ENCODE measurements at regions not wholly inside any gene's neighbourhood (a gene's known extent, or its start where the extent isn't known, plus 50 kb on each side); places are given as distances from the start of the nearest gene placed in this dataset.

DNA sequence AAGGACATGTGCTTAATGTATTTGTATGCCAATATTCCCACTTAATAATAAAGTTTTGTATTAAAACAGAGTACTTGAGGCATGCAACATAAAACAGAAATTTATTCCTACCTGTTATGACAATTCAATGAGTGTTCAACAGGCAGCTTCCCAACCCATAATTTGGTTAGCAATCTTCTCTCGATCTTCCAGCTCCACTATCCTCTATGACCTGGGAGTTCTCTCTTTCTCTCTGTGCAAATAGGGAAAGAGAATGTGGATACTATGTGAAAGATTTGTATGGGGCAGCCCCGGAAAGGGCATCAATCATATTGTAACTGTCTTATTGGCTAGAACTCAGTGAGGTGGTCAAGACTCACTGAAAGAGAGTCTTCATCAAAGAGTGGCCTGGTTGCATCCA lies 644.9 kb upstream of the PCDH20 start:
- BruUV-seq (replicated peaks): no TSS peak
- no peak for FAIRE-seq
- TF ChIP-seq TCF12 (IDR thresholded peaks at IDR 0.05; ENCODE audit: low read depth, low read length): no peak
- no peak for TF ChIP-seq GABPA (IDR thresholded peaks at IDR 0.05; ENCODE audit: low read depth)
- no peak for TF ChIP-seq POLR2A (IDR thresholded peaks at IDR 0.05; ENCODE audit: low read depth, low read length)
- TF ChIP-seq SMAD5 (IDR thresholded peaks at IDR 0.05; ENCODE audit: low read depth): no peak
- TF ChIP-seq, protein P1, sequence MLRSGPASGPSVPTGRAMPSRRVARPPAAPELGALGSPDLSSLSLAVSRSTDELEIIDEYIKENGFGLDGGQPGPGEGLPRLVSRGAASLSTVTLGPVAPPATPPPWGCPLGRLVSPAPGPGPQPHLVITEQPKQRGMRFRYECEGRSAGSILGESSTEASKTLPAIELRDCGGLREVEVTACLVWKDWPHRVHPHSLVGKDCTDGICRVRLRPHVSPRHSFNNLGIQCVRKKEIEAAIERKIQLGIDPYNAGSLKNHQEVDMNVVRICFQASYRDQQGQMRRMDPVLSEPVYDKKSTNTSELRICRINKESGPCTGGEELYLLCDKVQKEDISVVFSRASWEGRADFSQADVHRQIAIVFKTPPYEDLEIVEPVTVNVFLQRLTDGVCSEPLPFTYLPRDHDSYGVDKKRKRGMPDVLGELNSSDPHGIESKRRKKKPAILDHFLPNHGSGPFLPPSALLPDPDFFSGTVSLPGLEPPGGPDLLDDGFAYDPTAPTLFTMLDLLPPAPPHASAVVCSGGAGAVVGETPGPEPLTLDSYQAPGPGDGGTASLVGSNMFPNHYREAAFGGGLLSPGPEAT (IDR thresholded peaks at IDR 0.05; ENCODE audit: low read depth): no peak
- no peak for TF ChIP-seq SPI1 (IDR thresholded peaks at IDR 0.05; ENCODE audit: borderline replicate concordance, insufficient read depth, low read depth, low read length)
- TF ChIP-seq ESRRA (IDR thresholded peaks at IDR 0.05; ENCODE audit: low read length): no peak
- TF ChIP-seq, protein P2, sequence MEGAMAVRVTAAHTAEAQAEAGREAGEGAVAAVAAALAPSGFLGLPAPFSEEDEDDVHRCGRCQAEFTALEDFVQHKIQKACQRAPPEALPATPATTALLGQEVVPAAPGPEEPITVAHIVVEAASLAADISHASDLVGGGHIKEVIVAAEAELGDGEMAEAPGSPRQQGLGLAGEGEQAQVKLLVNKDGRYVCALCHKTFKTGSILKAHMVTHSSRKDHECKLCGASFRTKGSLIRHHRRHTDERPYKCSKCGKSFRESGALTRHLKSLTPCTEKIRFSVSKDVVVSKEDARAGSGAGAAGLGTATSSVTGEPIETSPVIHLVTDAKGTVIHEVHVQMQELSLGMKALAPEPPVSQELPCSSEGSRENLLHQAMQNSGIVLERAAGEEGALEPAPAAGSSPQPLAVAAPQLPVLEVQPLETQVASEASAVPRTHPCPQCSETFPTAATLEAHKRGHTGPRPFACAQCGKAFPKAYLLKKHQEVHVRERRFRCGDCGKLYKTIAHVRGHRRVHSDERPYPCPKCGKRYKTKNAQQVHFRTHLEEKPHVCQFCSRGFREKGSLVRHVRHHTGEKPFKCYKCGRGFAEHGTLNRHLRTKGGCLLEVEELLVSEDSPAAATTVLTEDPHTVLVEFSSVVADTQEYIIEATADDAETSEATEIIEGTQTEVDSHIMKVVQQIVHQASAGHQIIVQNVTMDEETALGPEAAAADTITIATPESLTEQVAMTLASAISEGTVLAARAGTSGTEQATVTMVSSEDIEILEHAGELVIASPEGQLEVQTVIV (IDR thresholded peaks at IDR 0.05; ENCODE audit: borderline replicate concordance, partially characterized antibody): no peak
- TF ChIP-seq, protein P3, sequence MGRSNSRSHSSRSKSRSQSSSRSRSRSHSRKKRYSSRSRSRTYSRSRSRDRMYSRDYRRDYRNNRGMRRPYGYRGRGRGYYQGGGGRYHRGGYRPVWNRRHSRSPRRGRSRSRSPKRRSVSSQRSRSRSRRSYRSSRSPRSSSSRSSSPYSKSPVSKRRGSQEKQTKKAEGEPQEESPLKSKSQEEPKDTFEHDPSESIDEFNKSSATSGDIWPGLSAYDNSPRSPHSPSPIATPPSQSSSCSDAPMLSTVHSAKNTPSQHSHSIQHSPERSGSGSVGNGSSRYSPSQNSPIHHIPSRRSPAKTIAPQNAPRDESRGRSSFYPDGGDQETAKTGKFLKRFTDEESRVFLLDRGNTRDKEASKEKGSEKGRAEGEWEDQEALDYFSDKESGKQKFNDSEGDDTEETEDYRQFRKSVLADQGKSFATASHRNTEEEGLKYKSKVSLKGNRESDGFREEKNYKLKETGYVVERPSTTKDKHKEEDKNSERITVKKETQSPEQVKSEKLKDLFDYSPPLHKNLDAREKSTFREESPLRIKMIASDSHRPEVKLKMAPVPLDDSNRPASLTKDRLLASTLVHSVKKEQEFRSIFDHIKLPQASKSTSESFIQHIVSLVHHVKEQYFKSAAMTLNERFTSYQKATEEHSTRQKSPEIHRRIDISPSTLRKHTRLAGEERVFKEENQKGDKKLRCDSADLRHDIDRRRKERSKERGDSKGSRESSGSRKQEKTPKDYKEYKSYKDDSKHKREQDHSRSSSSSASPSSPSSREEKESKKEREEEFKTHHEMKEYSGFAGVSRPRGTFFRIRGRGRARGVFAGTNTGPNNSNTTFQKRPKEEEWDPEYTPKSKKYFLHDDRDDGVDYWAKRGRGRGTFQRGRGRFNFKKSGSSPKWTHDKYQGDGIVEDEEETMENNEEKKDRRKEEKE (IDR thresholded peaks at IDR 0.05): no peak
- TF ChIP-seq PML (IDR thresholded peaks at IDR 0.05; ENCODE audit: low read length): no peak
- TF ChIP-seq, protein P4, sequence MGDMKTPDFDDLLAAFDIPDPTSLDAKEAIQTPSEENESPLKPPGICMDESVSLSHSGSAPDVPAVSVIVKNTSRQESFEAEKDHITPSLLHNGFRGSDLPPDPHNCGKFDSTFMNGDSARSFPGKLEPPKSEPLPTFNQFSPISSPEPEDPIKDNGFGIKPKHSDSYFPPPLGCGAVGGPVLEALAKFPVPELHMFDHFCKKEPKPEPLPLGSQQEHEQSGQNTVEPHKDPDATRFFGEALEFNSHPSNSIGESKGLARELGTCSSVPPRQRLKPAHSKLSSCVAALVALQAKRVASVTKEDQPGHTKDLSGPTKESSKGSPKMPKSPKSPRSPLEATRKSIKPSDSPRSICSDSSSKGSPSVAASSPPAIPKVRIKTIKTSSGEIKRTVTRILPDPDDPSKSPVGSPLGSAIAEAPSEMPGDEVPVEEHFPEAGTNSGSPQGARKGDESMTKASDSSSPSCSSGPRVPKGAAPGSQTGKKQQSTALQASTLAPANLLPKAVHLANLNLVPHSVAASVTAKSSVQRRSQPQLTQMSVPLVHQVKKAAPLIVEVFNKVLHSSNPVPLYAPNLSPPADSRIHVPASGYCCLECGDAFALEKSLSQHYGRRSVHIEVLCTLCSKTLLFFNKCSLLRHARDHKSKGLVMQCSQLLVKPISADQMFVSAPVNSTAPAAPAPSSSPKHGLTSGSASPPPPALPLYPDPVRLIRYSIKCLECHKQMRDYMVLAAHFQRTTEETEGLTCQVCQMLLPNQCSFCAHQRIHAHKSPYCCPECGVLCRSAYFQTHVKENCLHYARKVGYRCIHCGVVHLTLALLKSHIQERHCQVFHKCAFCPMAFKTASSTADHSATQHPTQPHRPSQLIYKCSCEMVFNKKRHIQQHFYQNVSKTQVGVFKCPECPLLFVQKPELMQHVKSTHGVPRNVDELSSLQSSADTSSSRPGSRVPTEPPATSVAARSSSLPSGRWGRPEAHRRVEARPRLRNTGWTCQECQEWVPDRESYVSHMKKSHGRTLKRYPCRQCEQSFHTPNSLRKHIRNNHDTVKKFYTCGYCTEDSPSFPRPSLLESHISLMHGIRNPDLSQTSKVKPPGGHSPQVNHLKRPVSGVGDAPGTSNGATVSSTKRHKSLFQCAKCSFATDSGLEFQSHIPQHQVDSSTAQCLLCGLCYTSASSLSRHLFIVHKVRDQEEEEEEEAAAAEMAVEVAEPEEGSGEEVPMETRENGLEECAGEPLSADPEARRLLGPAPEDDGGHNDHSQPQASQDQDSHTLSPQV (IDR thresholded peaks at IDR 0.05): no peak
- POLR2A ChIA-PET: no interaction called here
- H3K9ac ChIP-seq (ENCODE audit: control insufficient read depth, insufficient read depth, low read length): no peak overlapping the region
- SMC1A ChIA-PET (ENCODE audit: uncharacterized antibody, unreplicated experiment): no interaction called here
- H4K20me1 ChIP-seq (ENCODE audit: control insufficient read depth, insufficient read depth): no peaks in the 10 kb centered on the region
- H3K4me2 ChIP-seq (ENCODE audit: control insufficient read depth, insufficient read depth): no peak overlapping the region
- no peak overlapping the region for H3K27ac ChIP-seq (ENCODE audit: control insufficient read depth, insufficient read depth)
- CTCF ChIA-PET: no interaction called here
- no peak overlapping the region for H2AFZ ChIP-seq (ENCODE audit: control insufficient read depth, low read depth, low read length)
- H3K4me3 ChIP-seq: no peak overlapping the region
- WGBS (ENCODE audit: insufficient coverage, insufficient replicate concordance, low lambda C conversion rate, missing lambda C conversion rate): 44% methylated on average over 2 of the region's 2 CpGs
- no peaks in the 10 kb centered on the region for H3K4me1 ChIP-seq (ENCODE audit: control insufficient read depth, insufficient read depth, low read length)
- no peaks in the 10 kb centered on the region for H3K27me3 ChIP-seq (replicated peaks in 1 of 2; ENCODE audit: control insufficient read depth in 2 of 2, insufficient read depth in 2 of 2, low read length in 1 of 2)
- intact Hi-C loops (cut with micrococcal nuclease; ENCODE audit: unreplicated experiment) (no loop called here), in situ Hi-C loops (cut with MboI) (no loop called here)
- no peak for ATAC-seq
- RAD21 ChIA-PET (ENCODE audit: unreplicated experiment): no interaction called here
- DNase-seq (ENCODE audit: low read depth, low spot score): no peak
- H3K9me3 ChIP-seq (replicated peaks; ENCODE audit: control insufficient read depth, insufficient read depth, low read length): no peaks in the 10 kb centered on the region
- H3K79me2 ChIP-seq (ENCODE audit: control insufficient read depth, insufficient read depth, low read length): no peaks in the 10 kb centered on the region
- no peaks in the 10 kb centered on the region for H3K36me3 ChIP-seq (ENCODE audit: control insufficient read depth in 2 of 2, insufficient read depth in 2 of 2, low read length in 1 of 2)
